Activated CD8-positive, alpha-beta T cell treated with anti-CD3 and anti-CD28 coated beads for 36 hours (primary cell): ENCODE measurements at regions not wholly inside any gene's neighbourhood (a gene's known extent, or its start where the extent isn't known, plus 50 kb on each side); places are given as distances from the start of the nearest gene placed in this dataset.

Experiments used
- ATAC-seq: fragments of 200-7000 bp; cut with Tn5 transposase; one replicate; pipeline ENCODE4 v1.10.0; 2021; ENCODE audit warnings: mild to moderate bottlenecking, moderate library complexity
- CTCF ChIA-PET: fragments of 350-600 bp; sonication (Branson Sonifier 250); formaldehyde crosslinking; loops from one replicate; lab custom pipeline; 2021; ENCODE audit warnings: antibody characterized with exemption; lab: Charles Lee
- POLR2A ChIA-PET: fragments of 350-600 bp; sonication (Branson Sonifier 250); formaldehyde crosslinking; loops from one replicate; lab custom pipeline; 2021; ENCODE audit warnings: antibody characterized with exemption; lab: Charles Lee
- DNase-seq: peaks from one replicate; pipeline ENCODE4 v3.0.0-alpha.2; 2020
- H3K27ac Mint-ChIP-seq: one replicate; pipeline ENCODE4 v1.8.0; 2021; ENCODE audit warnings: mild to moderate bottlenecking, mixed read lengths
- H3K27me3 Mint-ChIP-seq: one replicate; pipeline ENCODE4 v1.8.0; 2021; ENCODE audit warnings: mixed read lengths
- H3K36me3 Mint-ChIP-seq: one replicate; pipeline ENCODE4 v1.8.0; 2021; ENCODE audit warnings: low read depth, mixed read lengths
- H3K4me1 Mint-ChIP-seq: one replicate; pipeline ENCODE4 v1.8.0; 2021; ENCODE audit warnings: low read depth, mixed read lengths
- H3K4me3 Mint-ChIP-seq: one replicate; pipeline ENCODE4 v1.8.0; 2021; ENCODE audit warnings: mild to moderate bottlenecking, moderate library complexity, mixed read lengths
- H3K9me3 Mint-ChIP-seq: one replicate; pipeline ENCODE4 v1.8.0; 2021; ENCODE audit warnings: mixed read lengths
- intact Hi-C: fragments of 100-400 bp; cut with micrococcal nuclease; formaldehyde crosslinking; loops from one replicate; pipeline ENCODE4 v1.10.0; 2022
- TF ChIP-seq, protein P1 (sequence below): fragments of 200-600 bp; IDR thresholded peaks from one replicate; pipeline ENCODE4 v1.8.0; 2022; ENCODE audit warnings: antibody characterized with exemption, mild to moderate bottlenecking

DNA sequence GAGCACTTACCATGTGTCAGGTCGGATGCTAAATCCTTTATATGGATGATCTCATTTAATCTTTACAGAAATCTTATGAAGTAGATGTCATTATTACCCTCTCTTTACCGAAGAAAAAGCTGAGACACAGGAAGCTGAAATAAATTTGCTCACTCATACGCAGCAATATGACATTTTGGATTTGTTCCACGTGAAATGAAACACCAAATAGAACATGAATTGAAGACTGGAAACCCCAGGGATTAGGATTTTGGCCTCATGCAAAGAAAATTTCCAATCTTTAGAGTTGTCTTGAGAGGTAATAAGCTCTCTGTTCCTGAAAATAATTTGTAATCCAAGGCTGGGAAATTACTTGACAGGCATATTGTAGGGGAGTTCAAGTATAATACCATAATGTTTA lies 354.4 kb upstream of the CLNK start:
- no peak for ATAC-seq
- Mint-ChIP-seq H3K4me3 (no peak overlapping the region), H3K27me3 (no peaks in the 10 kb centered on the region), H3K36me3 (no peaks in the 10 kb centered on the region), H3K4me1 (no peaks in the 10 kb centered on the region), H3K27ac (no peak overlapping the region), H3K9me3 (no peaks in the 10 kb centered on the region)
- intact Hi-C loops, result no loop called here
- CTCF ChIA-PET, result no interaction called here
- POLR2A ChIA-PET, result no interaction called here
- no peak for DNase-seq
- TF ChIP-seq, protein P1, sequence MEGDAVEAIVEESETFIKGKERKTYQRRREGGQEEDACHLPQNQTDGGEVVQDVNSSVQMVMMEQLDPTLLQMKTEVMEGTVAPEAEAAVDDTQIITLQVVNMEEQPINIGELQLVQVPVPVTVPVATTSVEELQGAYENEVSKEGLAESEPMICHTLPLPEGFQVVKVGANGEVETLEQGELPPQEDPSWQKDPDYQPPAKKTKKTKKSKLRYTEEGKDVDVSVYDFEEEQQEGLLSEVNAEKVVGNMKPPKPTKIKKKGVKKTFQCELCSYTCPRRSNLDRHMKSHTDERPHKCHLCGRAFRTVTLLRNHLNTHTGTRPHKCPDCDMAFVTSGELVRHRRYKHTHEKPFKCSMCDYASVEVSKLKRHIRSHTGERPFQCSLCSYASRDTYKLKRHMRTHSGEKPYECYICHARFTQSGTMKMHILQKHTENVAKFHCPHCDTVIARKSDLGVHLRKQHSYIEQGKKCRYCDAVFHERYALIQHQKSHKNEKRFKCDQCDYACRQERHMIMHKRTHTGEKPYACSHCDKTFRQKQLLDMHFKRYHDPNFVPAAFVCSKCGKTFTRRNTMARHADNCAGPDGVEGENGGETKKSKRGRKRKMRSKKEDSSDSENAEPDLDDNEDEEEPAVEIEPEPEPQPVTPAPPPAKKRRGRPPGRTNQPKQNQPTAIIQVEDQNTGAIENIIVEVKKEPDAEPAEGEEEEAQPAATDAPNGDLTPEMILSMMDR, result no peak

GRCh38 chr4:11037637-11038036 lies 353.1 kb upstream of the CLNK start:
- POLR2A ChIA-PET, result no interaction called here
- Mint-ChIP-seq H3K27ac (no peak overlapping the region), H3K27me3 (no peaks in the 10 kb centered on the region), H3K36me3 (no peaks in the 10 kb centered on the region), H3K4me3 (no peak overlapping the region), H3K9me3 (no peaks in the 10 kb centered on the region), H3K4me1 (no peaks in the 10 kb centered on the region)
- no peak for DNase-seq
- ATAC-seq, result no peak
- CTCF ChIA-PET, result no interaction called here
- TF ChIP-seq, protein P1, result no peak
- intact Hi-C loops, result no loop called here

DNA sequence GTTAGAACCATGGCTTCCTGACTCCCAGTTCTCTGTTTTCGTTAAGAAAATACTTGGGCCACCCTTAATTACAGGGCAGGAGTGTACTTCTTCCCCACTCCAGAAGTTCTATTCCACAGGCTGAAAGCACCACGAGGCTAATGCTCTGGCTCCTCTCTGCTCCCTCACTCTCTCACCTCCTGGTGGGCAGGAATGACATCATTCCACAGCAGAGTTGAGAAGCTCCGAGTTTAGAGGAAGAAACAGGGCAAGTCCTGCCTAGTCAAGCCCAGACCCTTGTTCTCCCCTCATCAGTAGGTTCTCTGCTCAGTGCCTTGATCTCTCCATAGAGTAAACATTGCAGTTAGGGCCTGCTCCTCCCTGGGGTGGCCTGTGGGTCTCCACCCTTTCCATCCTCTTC lies 343.8 kb upstream of the CLNK start:
- intact Hi-C loops, result no loop called here
- no peak for DNase-seq
- TF ChIP-seq, protein P1, result no peak
- Mint-ChIP-seq H3K4me3 (no peak overlapping the region), H3K27ac (no peak overlapping the region), H3K4me1 (no peaks in the 10 kb centered on the region), H3K27me3 (no peaks in the 10 kb centered on the region), H3K9me3 (peaks cover 3% of the 10 kb centered on the region), H3K36me3 (no peaks in the 10 kb centered on the region)
- no peak for ATAC-seq
- ChIA-PET POLR2A (no interaction called here), CTCF (no interaction called here)

DNA sequence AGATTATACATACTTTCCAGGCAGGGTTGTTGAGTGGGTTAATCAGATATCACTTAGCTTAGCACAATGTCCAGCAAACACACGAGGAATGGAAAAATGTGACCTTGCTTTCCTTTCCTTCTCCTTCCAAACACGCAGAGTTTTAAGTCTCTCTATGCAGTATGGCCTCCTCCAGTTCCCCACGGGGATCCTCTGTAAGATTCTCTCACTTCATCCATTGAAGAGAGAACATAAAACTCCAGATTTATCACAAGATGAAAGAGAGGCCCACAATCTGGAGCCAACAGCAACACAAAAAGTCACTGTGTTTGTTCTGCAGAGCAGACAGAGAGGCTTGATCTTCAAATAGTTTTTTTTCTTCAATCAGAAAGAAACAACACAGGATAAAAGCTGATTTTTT lies 336.8 kb upstream of the CLNK start:
- TF ChIP-seq, protein P1, result no peak
- DNase-seq (no peak), ATAC-seq (no peak)
- ChIA-PET CTCF (no interaction called here), POLR2A (no interaction called here)
- Mint-ChIP-seq H3K27me3 (no peaks in the 10 kb centered on the region), H3K4me3 (no peak overlapping the region), H3K36me3 (no peaks in the 10 kb centered on the region), H3K9me3 (no peaks in the 10 kb centered on the region), H3K27ac (no peak overlapping the region), H3K4me1 (no peaks in the 10 kb centered on the region)
- intact Hi-C loops, result no loop called here

DNA sequence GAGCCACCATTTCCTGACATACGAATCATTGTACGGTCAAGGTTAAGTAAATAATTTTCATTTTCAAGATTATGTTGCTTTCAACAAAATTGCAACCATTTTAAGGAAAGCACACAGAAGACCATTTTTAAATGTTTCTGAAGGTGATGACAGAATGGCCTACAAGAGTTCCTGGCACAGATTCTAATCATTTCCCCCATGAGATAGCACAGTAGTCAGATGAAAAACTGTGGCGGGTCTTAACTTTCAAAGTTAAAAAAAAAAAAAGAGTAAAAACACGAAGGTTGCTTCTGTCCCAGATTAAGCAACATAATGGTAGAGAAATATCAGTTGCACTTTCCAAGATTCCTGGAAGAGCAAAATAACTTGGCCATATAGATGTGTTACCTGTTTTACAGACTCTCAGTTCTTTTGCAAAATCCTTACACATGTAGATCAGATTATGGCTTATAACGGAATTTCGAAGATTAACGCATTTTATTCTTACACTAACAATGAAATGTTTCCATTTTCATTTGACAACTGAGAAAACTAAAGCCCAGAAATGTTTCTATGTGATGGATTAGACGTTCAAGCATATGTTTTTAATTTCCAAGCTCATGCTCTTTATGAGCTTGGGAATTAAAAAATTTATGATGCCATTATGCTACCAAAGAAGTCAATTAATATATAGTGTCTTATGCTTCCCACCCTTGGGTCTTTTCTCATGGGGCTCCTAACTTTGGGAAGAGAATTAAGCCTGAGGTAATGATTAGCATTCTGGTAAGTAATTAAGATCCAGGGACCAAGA lies 335.1 kb upstream of the CLNK start:
- H3K36me3 Mint-ChIP-seq, result no peaks in the 10 kb centered on the region
- H3K27me3 Mint-ChIP-seq, result no peaks in the 10 kb centered on the region
- ChIA-PET CTCF (no interaction called here), POLR2A (no interaction called here)
- H3K4me1 Mint-ChIP-seq, result no peaks in the 10 kb centered on the region
- TF ChIP-seq, protein P1, result no peak
- no peak for ATAC-seq
- DNase-seq, result no peak
- intact Hi-C loops, result no loop called here
- no peaks in the 10 kb centered on the region for H3K9me3 Mint-ChIP-seq
- no peak overlapping the region for H3K27ac Mint-ChIP-seq
- no peak overlapping the region for H3K4me3 Mint-ChIP-seq
